ENCODE measurements at regions not wholly inside any gene's neighbourhood (a gene's known extent, or its start where the extent isn't known, plus 50 kb on each side); places are given as distances from the start of the nearest gene placed in this dataset.

DNA sequence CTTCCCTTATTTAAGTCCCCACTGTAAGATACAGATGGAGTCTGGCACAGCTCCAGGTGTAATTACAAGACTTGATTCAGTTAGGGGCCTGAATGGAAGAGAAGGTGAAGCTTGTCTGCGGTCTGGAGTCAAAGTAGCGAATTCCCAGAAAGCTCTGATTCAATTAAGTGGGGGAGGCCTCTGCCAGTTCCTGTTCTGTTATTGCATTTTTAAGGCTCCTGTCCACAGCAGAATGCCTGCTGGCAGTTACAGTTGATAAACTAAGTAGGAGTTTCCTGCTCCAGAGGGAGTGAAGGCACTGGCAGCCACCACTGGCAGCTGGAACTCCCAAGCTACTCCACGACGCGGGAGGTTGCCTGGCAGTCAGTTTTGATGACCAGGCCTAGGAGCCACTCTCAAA, 181.1 kb downstream of the SOCS6 start:
- TF ChIP-seq EZH2phosphoT487 (IDR thresholded peaks at IDR 0.05), result no peak
- TF ChIP-seq, protein P1, sequence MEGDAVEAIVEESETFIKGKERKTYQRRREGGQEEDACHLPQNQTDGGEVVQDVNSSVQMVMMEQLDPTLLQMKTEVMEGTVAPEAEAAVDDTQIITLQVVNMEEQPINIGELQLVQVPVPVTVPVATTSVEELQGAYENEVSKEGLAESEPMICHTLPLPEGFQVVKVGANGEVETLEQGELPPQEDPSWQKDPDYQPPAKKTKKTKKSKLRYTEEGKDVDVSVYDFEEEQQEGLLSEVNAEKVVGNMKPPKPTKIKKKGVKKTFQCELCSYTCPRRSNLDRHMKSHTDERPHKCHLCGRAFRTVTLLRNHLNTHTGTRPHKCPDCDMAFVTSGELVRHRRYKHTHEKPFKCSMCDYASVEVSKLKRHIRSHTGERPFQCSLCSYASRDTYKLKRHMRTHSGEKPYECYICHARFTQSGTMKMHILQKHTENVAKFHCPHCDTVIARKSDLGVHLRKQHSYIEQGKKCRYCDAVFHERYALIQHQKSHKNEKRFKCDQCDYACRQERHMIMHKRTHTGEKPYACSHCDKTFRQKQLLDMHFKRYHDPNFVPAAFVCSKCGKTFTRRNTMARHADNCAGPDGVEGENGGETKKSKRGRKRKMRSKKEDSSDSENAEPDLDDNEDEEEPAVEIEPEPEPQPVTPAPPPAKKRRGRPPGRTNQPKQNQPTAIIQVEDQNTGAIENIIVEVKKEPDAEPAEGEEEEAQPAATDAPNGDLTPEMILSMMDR (IDR thresholded peaks at IDR 0.05), result no peak
- no peak for TF ChIP-seq EZH2 (IDR thresholded peaks at IDR 0.05)
